MM.1S (cell line): ENCODE measurements at regions not wholly inside any gene's neighbourhood (a gene's known extent, or its start where the extent isn't known, plus 50 kb on each side); places are given as distances from the start of the nearest gene placed in this dataset.

ENCODE experiments used
- DNase-seq: peaks from one replicate; pipeline ENCODE4 v3.0.0-alpha.2; 2015
- H2AFZ ChIP-seq: fragments of 300-600 bp; sonication (generic); 2 replicates; pipeline ENCODE4 v1.6.0; 2016; ENCODE audit warnings: antibody characterized with exemption, low read length
- H3F3A ChIP-seq: fragments of 300-600 bp; sonication (generic); 2 replicates; pipeline ENCODE4 v1.6.1; 2016; ENCODE audit warnings: mild to moderate bottlenecking, antibody characterized with exemption, low read length, moderate library complexity, mixed read lengths; ENCODE audit not compliant: insufficient read depth
- H3K27ac ChIP-seq: fragments of 300-600 bp; sonication (generic); 2 replicates; pipeline ENCODE4 v1.5.1; 2016; ENCODE audit warnings: mild to moderate bottlenecking, low read length
- H3K27me3 ChIP-seq: fragments of 300-600 bp; sonication (generic); replicated peaks from 2 replicates; pipeline ENCODE4 v1.6.0; 2016; ENCODE audit warnings: low read length; ENCODE audit not compliant: insufficient read depth
- H3K36me3 ChIP-seq: fragments of 300-600 bp; sonication (generic); replicated peaks from 2 replicates; pipeline ENCODE4 v1.6.1; 2016; ENCODE audit warnings: mild to moderate bottlenecking, low read length, mixed read lengths; ENCODE audit not compliant: insufficient read depth
- H3K4me1 ChIP-seq: fragments of 300-600 bp; sonication (generic); 2 replicates; pipeline ENCODE4 v1.6.1; 2016; ENCODE audit warnings: low read length, mixed read lengths
- H3K4me2 ChIP-seq: fragments of 300-600 bp; sonication (generic); 2 replicates; pipeline ENCODE4 v1.6.0; 2016; ENCODE audit warnings: low read depth, low read length
- H3K4me3 ChIP-seq: fragments of 300-600 bp; sonication (generic); 2 replicates; pipeline ENCODE4 v1.5.1; 2016; ENCODE audit warnings: low read length, mixed read lengths
- H3K79me2 ChIP-seq: fragments of 300-600 bp; sonication (generic); 2 replicates; pipeline ENCODE4 v1.6.1; 2016; ENCODE audit warnings: mixed run types, low read length, mixed read lengths
- H3K9ac ChIP-seq: fragments of 300-600 bp; sonication (generic); 2 replicates; pipeline ENCODE4 v1.6.1; 2016; ENCODE audit warnings: low read length, mixed read lengths
- H3K9me2 ChIP-seq: fragments of 300-600 bp; sonication (generic); replicated peaks from 2 replicates; pipeline ENCODE4 v1.6.1; 2016; ENCODE audit warnings: mild to moderate bottlenecking, low read length, mixed read lengths; ENCODE audit not compliant: insufficient read depth
- H3K9me3 ChIP-seq: fragments of 300-600 bp; sonication (generic); replicated peaks from 2 replicates; pipeline ENCODE4 v1.6.1; 2016; ENCODE audit warnings: mild to moderate bottlenecking, low read length, mixed read lengths; ENCODE audit not compliant: insufficient read depth
- H4K20me1 ChIP-seq: fragments of 300-600 bp; sonication (generic); 2 replicates; pipeline ENCODE4 v1.6.1; 2016; ENCODE audit warnings: mild to moderate bottlenecking, low read length, moderate library complexity, mixed read lengths; ENCODE audit not compliant: insufficient read depth
- EZH2 ChIP-seq: fragments of 300-600 bp; sonication (generic); optimal IDR thresholded peaks from 2 replicates; pipeline ENCODE3; 2017; ENCODE audit warnings: low read depth, mild to moderate bottlenecking, antibody characterized with exemption, low read length, mixed read lengths
- EZH2phosphoT487 ChIP-seq: fragments of 300-600 bp; sonication (generic); IDR thresholded peaks from 2 replicates; pipeline ENCODE4 v1.6.1; 2018; ENCODE audit warnings: antibody characterized with exemption, low read length
- TF ChIP-seq, protein P1 (sequence below): fragments of 300-600 bp; sonication (generic); IDR thresholded peaks from 2 replicates; pipeline ENCODE4 v1.5.1; 2016; ENCODE audit warnings: antibody characterized with exemption, low read length, mixed read lengths

DNA sequence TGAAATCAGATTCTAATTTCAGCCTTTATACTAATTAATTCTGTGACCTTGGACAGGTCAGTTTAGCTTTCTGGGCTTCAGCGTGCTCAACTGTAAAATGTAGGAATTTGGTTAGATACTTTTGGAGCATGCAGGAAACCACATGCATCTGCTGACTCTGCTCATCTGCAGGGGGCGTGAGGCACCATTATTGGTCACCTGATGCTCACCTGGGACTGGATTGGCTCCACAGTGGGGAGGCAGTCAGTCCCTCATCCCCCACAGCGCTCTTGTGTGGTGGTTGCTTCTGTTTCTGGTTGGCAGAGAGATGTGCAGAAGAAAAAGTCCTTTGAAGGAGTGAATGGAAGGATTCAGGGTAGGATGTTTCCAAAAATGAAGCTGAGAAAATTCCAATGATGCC lies 150.9 kb upstream of the MTPN start:
- H3K79me2 ChIP-seq: no peaks in the 10 kb centered on the region
- no peaks in the 10 kb centered on the region for H3F3A ChIP-seq
- DNase-seq: no peak
- H2AFZ ChIP-seq: no peak overlapping the region
- no peaks in the 10 kb centered on the region for H4K20me1 ChIP-seq
- H3K4me1 ChIP-seq: no peaks in the 10 kb centered on the region
- H3K27ac ChIP-seq: no peak overlapping the region
- H3K9me3 ChIP-seq: no peaks in the 10 kb centered on the region
- no peaks in the 10 kb centered on the region for H3K36me3 ChIP-seq
- H3K27me3 ChIP-seq: no peaks in the 10 kb centered on the region
- no peak overlapping the region for H3K9ac ChIP-seq
- no peak overlapping the region for H3K4me3 ChIP-seq
- no peaks in the 10 kb centered on the region for H3K9me2 ChIP-seq
- H3K4me2 ChIP-seq: no peak overlapping the region
- TF ChIP-seq EZH2: no peak
- TF ChIP-seq, protein P1, sequence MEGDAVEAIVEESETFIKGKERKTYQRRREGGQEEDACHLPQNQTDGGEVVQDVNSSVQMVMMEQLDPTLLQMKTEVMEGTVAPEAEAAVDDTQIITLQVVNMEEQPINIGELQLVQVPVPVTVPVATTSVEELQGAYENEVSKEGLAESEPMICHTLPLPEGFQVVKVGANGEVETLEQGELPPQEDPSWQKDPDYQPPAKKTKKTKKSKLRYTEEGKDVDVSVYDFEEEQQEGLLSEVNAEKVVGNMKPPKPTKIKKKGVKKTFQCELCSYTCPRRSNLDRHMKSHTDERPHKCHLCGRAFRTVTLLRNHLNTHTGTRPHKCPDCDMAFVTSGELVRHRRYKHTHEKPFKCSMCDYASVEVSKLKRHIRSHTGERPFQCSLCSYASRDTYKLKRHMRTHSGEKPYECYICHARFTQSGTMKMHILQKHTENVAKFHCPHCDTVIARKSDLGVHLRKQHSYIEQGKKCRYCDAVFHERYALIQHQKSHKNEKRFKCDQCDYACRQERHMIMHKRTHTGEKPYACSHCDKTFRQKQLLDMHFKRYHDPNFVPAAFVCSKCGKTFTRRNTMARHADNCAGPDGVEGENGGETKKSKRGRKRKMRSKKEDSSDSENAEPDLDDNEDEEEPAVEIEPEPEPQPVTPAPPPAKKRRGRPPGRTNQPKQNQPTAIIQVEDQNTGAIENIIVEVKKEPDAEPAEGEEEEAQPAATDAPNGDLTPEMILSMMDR: no peak
- no peak for TF ChIP-seq EZH2phosphoT487

DNA sequence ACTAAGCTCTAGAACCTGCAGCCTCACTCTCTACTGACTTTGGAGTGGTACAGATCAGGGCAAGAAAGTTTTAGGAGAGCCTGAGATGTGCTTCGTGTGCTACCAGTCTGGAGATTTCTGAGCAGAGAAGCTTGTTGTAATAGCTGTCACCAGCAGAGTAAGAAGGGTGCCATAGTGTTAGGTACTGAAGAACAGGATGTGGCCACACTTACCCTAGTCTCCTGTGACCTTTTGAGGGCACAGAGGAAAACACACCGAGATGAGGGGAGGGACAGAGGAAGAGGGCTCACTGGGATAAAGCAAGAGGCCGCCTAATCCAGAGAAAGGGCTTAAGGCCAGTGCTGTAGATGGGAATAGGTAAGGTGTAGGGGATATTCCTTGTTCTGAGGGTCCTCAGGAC lies 146.2 kb upstream of the MTPN start:
- no peaks in the 10 kb centered on the region for H3F3A ChIP-seq
- H3K9me2 ChIP-seq: no peaks in the 10 kb centered on the region
- H3K4me1 ChIP-seq: no peaks in the 10 kb centered on the region
- H4K20me1 ChIP-seq: no peaks in the 10 kb centered on the region
- H3K79me2 ChIP-seq: no peaks in the 10 kb centered on the region
- TF ChIP-seq EZH2: no peak
- H3K27me3 ChIP-seq: no peaks in the 10 kb centered on the region
- no peak for DNase-seq
- no peak overlapping the region for H3K9ac ChIP-seq
- no peaks in the 10 kb centered on the region for H3K9me3 ChIP-seq
- no peak overlapping the region for H3K4me2 ChIP-seq
- H3K36me3 ChIP-seq: no peaks in the 10 kb centered on the region
- H2AFZ ChIP-seq: no peak overlapping the region
- H3K27ac ChIP-seq: no peak overlapping the region
- no peak overlapping the region for H3K4me3 ChIP-seq

GRCh38 chr7:136122026-136122425 lies 144.9 kb upstream of the MTPN start:
- H3K79me2 ChIP-seq: no peaks in the 10 kb centered on the region
- H3K9me2 ChIP-seq: no peaks in the 10 kb centered on the region
- no peaks in the 10 kb centered on the region for H3K27me3 ChIP-seq
- H3F3A ChIP-seq: no peaks in the 10 kb centered on the region
- TF ChIP-seq, protein P1: no peak
- H4K20me1 ChIP-seq: no peaks in the 10 kb centered on the region
- no peaks in the 10 kb centered on the region for H3K4me1 ChIP-seq
- no peak overlapping the region for H3K4me3 ChIP-seq
- no peak overlapping the region for H3K27ac ChIP-seq
- H3K4me2 ChIP-seq: no peak overlapping the region
- H3K9me3 ChIP-seq: no peaks in the 10 kb centered on the region
- H3K9ac ChIP-seq: no peak overlapping the region
- H2AFZ ChIP-seq: no peak overlapping the region
- no peak for DNase-seq
- no peaks in the 10 kb centered on the region for H3K36me3 ChIP-seq

DNA sequence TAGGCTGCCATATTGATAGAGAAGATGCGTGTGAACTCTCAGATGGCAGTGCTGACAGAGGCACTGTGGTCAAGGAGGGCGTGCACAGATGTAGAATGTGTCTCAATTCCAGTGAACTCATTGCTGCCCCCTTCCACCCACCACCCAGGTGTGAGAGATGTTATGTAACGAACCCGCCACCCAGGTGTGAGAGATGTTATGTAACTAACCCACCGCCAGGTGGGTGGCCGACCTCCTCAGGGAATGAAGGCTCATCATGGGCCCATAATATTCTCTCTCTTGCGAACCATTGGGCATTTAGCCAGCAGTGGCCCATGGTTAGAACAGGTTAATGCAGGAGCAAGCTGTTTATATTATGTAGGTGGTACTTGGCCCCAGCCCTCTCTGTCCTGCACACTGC lies 140.4 kb upstream of the MTPN start:
- no peak overlapping the region for H3K9ac ChIP-seq
- no peaks in the 10 kb centered on the region for H3K79me2 ChIP-seq
- no peaks in the 10 kb centered on the region for H3K4me1 ChIP-seq
- H3K4me3 ChIP-seq: no peak overlapping the region
- H3K9me2 ChIP-seq: no peaks in the 10 kb centered on the region
- H3K9me3 ChIP-seq: no peaks in the 10 kb centered on the region
- H3K27ac ChIP-seq: no peak overlapping the region
- H3K27me3 ChIP-seq: no peaks in the 10 kb centered on the region
- no peak overlapping the region for H3K4me2 ChIP-seq
- no peak for TF ChIP-seq EZH2phosphoT487
- no peak for TF ChIP-seq EZH2
- TF ChIP-seq, protein P1: no peak
- no peaks in the 10 kb centered on the region for H4K20me1 ChIP-seq
- no peak for DNase-seq
- no peaks in the 10 kb centered on the region for H3F3A ChIP-seq
- H2AFZ ChIP-seq: no peak overlapping the region
- no peaks in the 10 kb centered on the region for H3K36me3 ChIP-seq
